NCI-H1694 treated with DMSO at 0.1 percent for 48 hours (cell line): ENCODE measurements at regions not wholly inside any gene's neighbourhood (a gene's known extent, or its start where the extent isn't known, plus 50 kb on each side); places are given as distances from the start of the nearest gene placed in this dataset.

Experiments used
- DNase-seq: peaks from one replicate; lab custom pipeline; 2025; lab: John Stamatoyannopoulos, UW

DNA sequence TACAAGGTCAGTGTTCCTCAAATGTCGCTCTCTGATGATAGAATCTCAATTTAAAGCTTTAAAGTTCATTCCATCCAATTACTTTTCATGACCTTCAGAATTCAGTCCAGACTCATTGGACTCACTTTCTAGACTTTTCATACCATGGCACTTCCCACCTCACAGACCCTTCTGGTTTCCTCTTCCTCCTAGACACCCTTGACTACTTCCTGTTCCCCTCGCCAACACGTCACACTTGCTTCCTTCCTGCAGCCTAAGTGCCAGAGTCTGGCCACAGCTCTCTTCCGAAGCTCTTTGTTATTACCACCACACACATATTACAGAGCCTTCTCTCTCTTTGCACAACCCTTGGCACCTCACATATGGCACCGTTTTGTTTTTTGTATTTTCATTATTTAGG is 59.1 kb upstream of the UMPS start:
- DNase-seq, result no peak

DNA sequence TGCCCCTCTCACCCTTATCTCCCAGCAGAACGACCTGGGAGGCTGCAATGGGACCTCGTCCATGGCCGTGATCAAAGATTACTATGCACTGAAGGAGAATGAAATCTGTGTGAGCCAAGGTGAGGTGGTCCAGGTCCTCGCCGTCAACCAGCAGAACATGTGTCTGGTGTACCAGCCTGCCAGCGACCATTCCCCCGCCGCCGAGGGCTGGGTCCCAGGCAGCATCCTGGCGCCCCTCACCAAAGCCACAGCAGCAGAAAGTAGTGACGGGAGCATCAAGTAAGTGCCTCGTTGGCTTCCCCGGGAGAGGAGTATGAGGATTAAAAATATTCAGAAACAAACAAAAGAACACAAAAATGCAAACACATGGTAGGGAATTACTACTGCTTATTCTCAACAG is 55.9 kb upstream of the UMPS start:
- DNase-seq, result no peak

DNA sequence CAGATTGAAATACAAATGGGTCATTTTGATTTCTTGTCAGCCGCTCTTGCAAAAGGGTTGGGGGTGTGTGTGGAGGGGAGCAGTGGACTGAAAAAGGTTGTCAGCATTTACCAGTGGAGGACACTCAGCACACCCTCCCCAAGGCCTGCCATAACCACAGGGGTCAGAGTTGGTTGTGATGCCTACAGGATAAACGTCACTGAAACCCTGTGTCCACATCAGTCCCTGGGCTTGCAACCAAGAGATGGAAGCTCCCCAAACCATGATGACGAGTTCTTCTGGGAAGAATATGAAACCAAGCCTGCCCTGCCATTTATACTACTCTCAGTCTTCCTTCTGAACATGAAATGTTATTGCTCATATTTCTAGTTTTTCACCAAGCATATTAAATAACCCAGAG is 54.0 kb upstream of the UMPS start:
- DNase-seq, result no peak

DNA sequence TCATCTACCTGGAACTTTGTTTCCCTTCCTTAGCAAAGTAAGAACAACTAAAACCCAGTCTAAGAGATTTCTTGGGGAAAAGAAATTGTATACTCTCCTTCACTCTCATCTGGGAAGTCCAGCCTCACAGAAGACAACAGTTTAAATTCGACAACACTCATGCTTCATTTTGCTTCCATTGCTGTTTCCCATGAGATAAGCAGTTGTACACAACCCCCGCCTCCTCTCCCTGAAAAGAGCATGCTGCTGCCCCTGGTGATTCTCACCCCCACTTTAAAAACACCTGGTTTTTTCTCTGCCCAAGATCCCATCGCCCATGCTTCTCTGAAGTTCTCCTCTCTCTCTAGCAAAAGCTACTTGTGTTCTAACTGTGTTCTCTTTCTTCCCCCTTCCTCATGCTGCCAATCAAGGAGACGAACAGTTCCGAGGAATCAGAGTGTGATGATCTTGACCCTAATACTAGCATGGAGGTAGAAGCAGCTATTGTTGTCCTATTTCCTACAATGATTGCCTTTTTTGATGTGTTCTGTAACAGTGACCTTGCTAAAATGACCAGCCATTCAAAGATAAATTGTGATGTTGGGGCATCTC is 51.1 kb upstream of the UMPS start:
- DNase-seq, result no peak
